ENCODE measurements at regions not wholly inside any gene's neighbourhood (a gene's known extent, or its start where the extent isn't known, plus 50 kb on each side); places are given as distances from the start of the nearest gene placed in this dataset.

GRCh38 chr3:70738291-70738681 lies 425.8 kb upstream of the MDFIC2 start:
- TF ChIP-seq RORB (CRISPR knock-in tag; IDR thresholded peaks at IDR 0.05) (no peak), NR3C1 (CRISPR knock-in tag; conservative IDR thresholded peaks at IDR 0.05; ENCODE audit: low read depth) (no peak), CREB1 (CRISPR knock-in tag; IDR thresholded peaks at IDR 0.05) (no peak), AR (CRISPR knock-in tag; IDR thresholded peaks at IDR 0.05) (no peak), AFF4 (CRISPR knock-in tag; IDR thresholded peaks at IDR 0.05; ENCODE audit: borderline replicate concordance) (no peak), ZSCAN18 (CRISPR knock-in tag; IDR thresholded peaks at IDR 0.05) (no peak), TCF7 (CRISPR knock-in tag; IDR thresholded peaks at IDR 0.05; ENCODE audit: low read depth) (no peak), ZNF281 (CRISPR knock-in tag; IDR thresholded peaks at IDR 0.05) (no peak), NFYB (CRISPR knock-in tag; conservative IDR thresholded peaks at IDR 0.05; ENCODE audit: low read depth) (no peak), ELF4 (CRISPR knock-in tag; IDR thresholded peaks at IDR 0.05; ENCODE audit: low read depth) (no peak), TEAD4 (CRISPR knock-in tag; IDR thresholded peaks at IDR 0.05) (no peak), ZNF416 (CRISPR knock-in tag; IDR thresholded peaks at IDR 0.05) (no peak), ZNF263 (CRISPR knock-in tag; IDR thresholded peaks at IDR 0.05; ENCODE audit: low read depth) (no peak), GABPB1 (CRISPR knock-in tag; IDR thresholded peaks at IDR 0.05) (no peak), ARID4B (CRISPR knock-in tag; IDR thresholded peaks at IDR 0.05; ENCODE audit: borderline replicate concordance) (no peak), E2F4 (CRISPR knock-in tag; IDR thresholded peaks at IDR 0.05; ENCODE audit: borderline replicate concordance, low read depth) (no peak)
- H3K27me3 Mint-ChIP-seq (ENCODE audit: low read depth): no peaks in the 10 kb centered on the region
- no peaks in the 10 kb centered on the region for H3K36me3 Mint-ChIP-seq
- no peak for ATAC-seq
- no peak overlapping the region for H3K4me3 Mint-ChIP-seq
- DNase-seq (ENCODE audit: low spot score): no peak
- no peaks in the 10 kb centered on the region for H3K9me3 Mint-ChIP-seq
- ChIA-PET POLR2A (no interaction called here), CTCF (no interaction called here)
- no peak overlapping the region for H3K27ac Mint-ChIP-seq
- H3K4me1 Mint-ChIP-seq: peaks cover 9% of the 10 kb centered on the region

Data from WTC11 (cell line).